OCI-LY7 (cell line): ENCODE measurements at regions not wholly inside any gene's neighbourhood (a gene's known extent, or its start where the extent isn't known, plus 50 kb on each side); places are given as distances from the start of the nearest gene placed in this dataset.

Source experiments
- CTCF ChIP-seq: fragments of 200-600 bp; sonication (generic); conservative IDR thresholded peaks from 2 replicates; pipeline ENCODE4 v1.5.1; 2014; ENCODE audit warnings: mild to moderate bottlenecking, antibody characterized with exemption, low read length, moderate library complexity, mixed read lengths
- EZH2phosphoT487 ChIP-seq: fragments of 200-600 bp; sonication (generic); IDR thresholded peaks from 2 replicates; pipeline ENCODE4 v1.6.1; 2018; ENCODE audit warnings: low read depth, borderline replicate concordance, mild to moderate bottlenecking, mixed run types, antibody characterized with exemption, low read length, moderate library complexity, mixed read lengths

- TF ChIP-seq CTCF (no peak), EZH2phosphoT487 (no peak)
Observed at GRCh38 chr1:178625695-178626094, 99.3 kb upstream of the RALGPS2 start.
